IMR-90 (cell line): ENCODE measurements at regions not wholly inside any gene's neighbourhood (a gene's known extent, or its start where the extent isn't known, plus 50 kb on each side); places are given as distances from the start of the nearest gene placed in this dataset.

Experiments
- ATAC-seq: fragments of 200-7000 bp; cut with Tn5 transposase; 2 replicates; pipeline ENCODE4 v1.9.1; 2020; ENCODE audit warnings: low read depth, mild to moderate bottlenecking, moderate library complexity
- BruUV-seq: library from RNA; stranded (reverse); fragments of 400-500 nt; replicated peaks from 2 replicates; lab custom pipeline; 2021; lab: Mats Ljungman, UMichigan
- CTCF ChIA-PET: fragments of 300-600 bp; formaldehyde crosslinking; extraction: SDS; loops from one replicate; lab custom pipeline; 2021; ENCODE audit warnings: antibody characterized with exemption; lab: Yijun Ruan, JAX
- POLR2A ChIA-PET: fragments of 300-600 bp; sonication (Branson Sonifier 250); formaldehyde crosslinking; loops from one replicate; lab custom pipeline; 2022; ENCODE audit warnings: antibody characterized with exemption; ENCODE audit not compliant: unreplicated experiment; lab: Charles Lee
- DNase-seq: peaks from one replicate; pipeline ENCODE4 v3.0.0; 2013
- H2AFZ ChIP-seq: replicated peaks from 2 replicates; pipeline ENCODE3; 2013; ENCODE audit warnings: low read length, mild to moderate bottlenecking; ENCODE audit not compliant: poor library complexity
- H2AK5ac ChIP-seq: 2 replicates; pipeline ENCODE4 v1.6.1; 2013; ENCODE audit warnings: low read depth, low read length, inconsistent platforms
- H2AK9ac ChIP-seq: replicated peaks from 2 replicates; pipeline ENCODE3; 2013; ENCODE audit warnings: mild to moderate bottlenecking, low read depth, low read length, moderate library complexity; ENCODE audit not compliant: poor library complexity
- H2BK120ac ChIP-seq: 2 replicates; pipeline ENCODE4 v1.6.1; 2013; ENCODE audit warnings: low read depth, low read length, inconsistent platforms
- H2BK15ac ChIP-seq: 3 replicates; pipeline ENCODE4 v1.6.1; 2013; ENCODE audit warnings: low read depth, low read length, inconsistent platforms
- H2BK20ac ChIP-seq: 2 replicates; pipeline ENCODE4 v1.6.1; 2013; ENCODE audit warnings: low read depth, mild to moderate bottlenecking, inconsistent platforms, low read length, moderate library complexity
- H2BK5ac ChIP-seq: 2 replicates; pipeline ENCODE4 v1.6.1; 2013; ENCODE audit warnings: mild to moderate bottlenecking, low read depth, low read length, inconsistent platforms; ENCODE audit not compliant: poor library complexity, severe bottlenecking
- H3K14ac ChIP-seq: replicated peaks from 2 replicates; pipeline ENCODE4 v1.6.1; 2013; ENCODE audit warnings: low read depth, low read length, inconsistent platforms
- H3K18ac ChIP-seq: 2 replicates; pipeline ENCODE4 v1.6.1; 2013; ENCODE audit warnings: low read depth, low read length, control low read depth
- H3K23ac ChIP-seq: 2 replicates; pipeline ENCODE4 v1.6.1; 2013; ENCODE audit warnings: low read depth, low read length, inconsistent platforms
- H3K27ac ChIP-seq: 2 replicates; pipeline ENCODE4 v1.5.1; 2013; ENCODE audit warnings: mild to moderate bottlenecking, control low read depth, low read length; ENCODE audit not compliant: insufficient read depth
- H3K27me3 ChIP-seq: 2 replicates; pipeline ENCODE4 v1.6.1; 2013; ENCODE audit warnings: low read length; ENCODE audit not compliant: control insufficient read depth, insufficient read depth
- H3K36me3 ChIP-seq: 2 replicates; pipeline ENCODE4 v1.6.1; 2013; ENCODE audit warnings: low read length, mixed read lengths; ENCODE audit not compliant: control insufficient read depth, insufficient read depth
- H3K4ac ChIP-seq: 2 replicates; pipeline ENCODE4 v1.6.1; 2013; ENCODE audit warnings: low read depth, low read length, inconsistent platforms
- H3K4me1 ChIP-seq: 2 replicates; pipeline ENCODE4 v1.6.1; 2013; ENCODE audit warnings: low read length, mixed read lengths; ENCODE audit not compliant: control insufficient read depth, insufficient read depth
- H3K4me2 ChIP-seq: 2 replicates; pipeline ENCODE4 v1.6.1; 2013; ENCODE audit warnings: low read depth, mild to moderate bottlenecking, control low read depth, low read length, moderate library complexity
- H3K4me3 ChIP-seq: 2 replicates; pipeline ENCODE4 v1.5.1; 2013; ENCODE audit warnings: low read depth, mild to moderate bottlenecking, control low read depth, low read length, moderate library complexity; ENCODE audit not compliant: insufficient read depth
- H3K56ac ChIP-seq: 2 replicates; pipeline ENCODE4 v1.6.1; 2013; ENCODE audit warnings: low read length, inconsistent platforms; ENCODE audit not compliant: insufficient read depth; ENCODE audit errors: extremely low read depth
- H3K79me1 ChIP-seq, 2 experiments: 2 replicates each; pipeline ENCODE4 v1.6.1; 2013; ENCODE audit warnings: low read length in 2 of 2, inconsistent platforms in 1 of 2, low read depth in 1 of 2
- H3K9ac ChIP-seq: 2 replicates; pipeline ENCODE4 v1.6.1; 2013; ENCODE audit warnings: low read depth, low read length, control low read depth
- H3K9me1 ChIP-seq: 2 replicates; pipeline ENCODE4 v1.6.1; 2013; ENCODE audit warnings: low read length, inconsistent platforms; ENCODE audit not compliant: insufficient read depth
- H3K9me3 ChIP-seq: 2 replicates; pipeline ENCODE4 v1.6.1; 2013; ENCODE audit warnings: low read length; ENCODE audit not compliant: control insufficient read depth, insufficient read depth
- H4K20me1 ChIP-seq: 2 replicates; pipeline ENCODE4 v1.6.1; 2013; ENCODE audit warnings: low read length, inconsistent platforms; ENCODE audit not compliant: insufficient read depth
- H4K5ac ChIP-seq: 2 replicates; pipeline ENCODE4 v1.6.1; 2013; ENCODE audit warnings: mild to moderate bottlenecking, low read depth, low read length, control low read depth
- H4K8ac ChIP-seq, 2 experiments: 2 replicates each; pipeline ENCODE4 v1.6.1; 2013; ENCODE audit warnings: low read depth in 2 of 2, low read length in 2 of 2, control low read depth in 1 of 2, inconsistent platforms in 1 of 2
- H4K91ac ChIP-seq: 2 replicates; pipeline ENCODE4 v1.6.1; 2013; ENCODE audit warnings: low read depth, low read length, inconsistent platforms; ENCODE audit not compliant: insufficient read depth
- BHLHE40 ChIP-seq: fragments of 150-350 bp; IDR thresholded peaks from 2 replicates; pipeline ENCODE4 v1.6.1; 2016; ENCODE audit warnings: mild to moderate bottlenecking, low read depth, low read length
- CEBPB ChIP-seq: IDR thresholded peaks from 2 replicates; pipeline ENCODE4 v1.6.1; 2012; ENCODE audit warnings: low read depth, low read length, improper control_type of control experiment
- CHD1 ChIP-seq: IDR thresholded peaks from 2 replicates; pipeline ENCODE4 v1.6.1; 2012; ENCODE audit warnings: low read depth, low read length, improper control_type of control experiment
- MAFK ChIP-seq: IDR thresholded peaks from 2 replicates; pipeline ENCODE4 v1.6.1; 2012; ENCODE audit warnings: low read depth, low read length, improper control_type of control experiment
- MAZ ChIP-seq: IDR thresholded peaks from 2 replicates; pipeline ENCODE4 v1.6.1; 2012; ENCODE audit warnings: low read depth, mild to moderate bottlenecking, low read length, improper control_type of control experiment, moderate library complexity, borderline replicate concordance
- MXI1 ChIP-seq: IDR thresholded peaks from 2 replicates; pipeline ENCODE4 v1.6.1; 2012; ENCODE audit warnings: low read depth, mild to moderate bottlenecking, low read length, moderate library complexity, borderline replicate concordance
- POLR2A ChIP-seq: IDR thresholded peaks from 2 replicates; pipeline ENCODE4 v1.6.1; 2012; ENCODE audit warnings: mild to moderate bottlenecking, low read depth, low read length
- RAD21 ChIP-seq: IDR thresholded peaks from 2 replicates; pipeline ENCODE4 v1.6.1; 2012; ENCODE audit warnings: low read length, improper control_type of control experiment
- RCOR1 ChIP-seq: IDR thresholded peaks from 2 replicates; pipeline ENCODE4 v1.6.1; 2012; ENCODE audit warnings: mild to moderate bottlenecking, low read length, improper control_type of control experiment; ENCODE audit not compliant: insufficient replicate concordance
- RFX5 ChIP-seq: IDR thresholded peaks from 2 replicates; pipeline ENCODE4 v1.8.0; 2012; ENCODE audit warnings: low read depth, mild to moderate bottlenecking, low read length, moderate library complexity
- SMC3 ChIP-seq: fragments of 150-350 bp; IDR thresholded peaks from 2 replicates; pipeline ENCODE4 v1.6.1; 2016; ENCODE audit warnings: low read depth, mild to moderate bottlenecking, antibody characterized with exemption, low read length, moderate library complexity
- USF2 ChIP-seq: fragments of 150-350 bp; IDR thresholded peaks from 2 replicates; pipeline ENCODE4 v1.6.1; 2017; ENCODE audit warnings: mild to moderate bottlenecking, antibody characterized with exemption, low read length, low read depth
- WGBS, 2 experiments: methylation state at CpG; one replicate each; pipeline versions ENCODE4 v1.1.5 to v1.1.7; 2013; ENCODE audit warnings: missing lambda C conversion rate in 2 of 2; ENCODE audit not compliant: insufficient read length in 1 of 2; ENCODE audit errors: extremely low coverage in 2 of 2; 5-methylcytosine and 5-hydroxymethylcytosine counted together
- dilution Hi-C: fragments of 300-500 bp; cut with HindIII; formaldehyde crosslinking; loops from one replicate; pipeline ENCODE4 v1.14.3; 2018; ENCODE audit warnings: low sequenced_read_pairs; ENCODE audit not compliant: unreplicated experiment
- in situ Hi-C: fragments of 300-500 bp; cut with MboI; formaldehyde crosslinking; loops from 3 replicates; pipeline ENCODE4 v1.14.3; 2019; ENCODE audit warnings: low sequenced_read_pairs, inconsistent platforms, mixed read lengths
- intact Hi-C: fragments of 100-400 bp; cut with micrococcal nuclease; formaldehyde crosslinking; loops from 2 replicates; pipeline ENCODE4 v1.10.0; 2022
- TF ChIP-seq, protein P1 (sequence below): conservative IDR thresholded peaks from 2 replicates; pipeline ENCODE4 v1.5.1; 2012; ENCODE audit warnings: mild to moderate bottlenecking, low read depth, low read length, improper control_type of control experiment
- TF ChIP-seq, protein P2 (sequence below): fragments of 150-350 bp; IDR thresholded peaks from 2 replicates; pipeline ENCODE4 v1.6.1; 2016; ENCODE audit warnings: low read depth, mild to moderate bottlenecking, low read length, moderate library complexity, borderline replicate concordance

DNA sequence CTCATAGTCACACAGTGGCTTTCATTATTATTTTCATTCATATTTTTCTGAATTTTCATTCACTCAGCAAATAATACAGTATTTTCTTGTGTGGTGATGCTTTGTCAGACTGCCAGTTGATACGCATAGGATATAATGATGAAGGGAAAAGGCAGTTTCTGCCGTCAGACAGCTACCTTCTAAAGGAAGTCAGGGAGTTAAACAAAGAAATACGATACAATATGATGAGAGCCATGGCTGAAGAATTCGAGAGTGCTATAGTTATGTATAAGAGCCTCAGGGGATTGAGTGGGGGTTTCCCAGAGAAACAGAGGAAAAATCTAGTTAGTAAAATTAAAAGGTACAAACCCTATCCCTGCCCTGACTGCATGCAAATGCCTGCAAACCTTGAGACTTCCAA is 479.1 kb downstream of the OLFM4 start:
- no peak overlapping the region for H3K9ac ChIP-seq
- dilution Hi-C loops: no loop called here
- no peak overlapping the region for H4K91ac ChIP-seq
- H3K27me3 ChIP-seq: no peaks in the 10 kb centered on the region
- no peak overlapping the region for H3K4me3 ChIP-seq
- no peak for TF ChIP-seq RFX5
- no peak for TF ChIP-seq MAFK
- no peak for TF ChIP-seq BHLHE40
- TF ChIP-seq RAD21: no peak
- no peak for TF ChIP-seq CEBPB
- TF ChIP-seq, protein P1, sequence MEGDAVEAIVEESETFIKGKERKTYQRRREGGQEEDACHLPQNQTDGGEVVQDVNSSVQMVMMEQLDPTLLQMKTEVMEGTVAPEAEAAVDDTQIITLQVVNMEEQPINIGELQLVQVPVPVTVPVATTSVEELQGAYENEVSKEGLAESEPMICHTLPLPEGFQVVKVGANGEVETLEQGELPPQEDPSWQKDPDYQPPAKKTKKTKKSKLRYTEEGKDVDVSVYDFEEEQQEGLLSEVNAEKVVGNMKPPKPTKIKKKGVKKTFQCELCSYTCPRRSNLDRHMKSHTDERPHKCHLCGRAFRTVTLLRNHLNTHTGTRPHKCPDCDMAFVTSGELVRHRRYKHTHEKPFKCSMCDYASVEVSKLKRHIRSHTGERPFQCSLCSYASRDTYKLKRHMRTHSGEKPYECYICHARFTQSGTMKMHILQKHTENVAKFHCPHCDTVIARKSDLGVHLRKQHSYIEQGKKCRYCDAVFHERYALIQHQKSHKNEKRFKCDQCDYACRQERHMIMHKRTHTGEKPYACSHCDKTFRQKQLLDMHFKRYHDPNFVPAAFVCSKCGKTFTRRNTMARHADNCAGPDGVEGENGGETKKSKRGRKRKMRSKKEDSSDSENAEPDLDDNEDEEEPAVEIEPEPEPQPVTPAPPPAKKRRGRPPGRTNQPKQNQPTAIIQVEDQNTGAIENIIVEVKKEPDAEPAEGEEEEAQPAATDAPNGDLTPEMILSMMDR: no peak
- no peak for TF ChIP-seq POLR2A
- no peak for TF ChIP-seq RCOR1
- TF ChIP-seq CHD1: no peak
- TF ChIP-seq MXI1: no peak
- TF ChIP-seq, protein P2, sequence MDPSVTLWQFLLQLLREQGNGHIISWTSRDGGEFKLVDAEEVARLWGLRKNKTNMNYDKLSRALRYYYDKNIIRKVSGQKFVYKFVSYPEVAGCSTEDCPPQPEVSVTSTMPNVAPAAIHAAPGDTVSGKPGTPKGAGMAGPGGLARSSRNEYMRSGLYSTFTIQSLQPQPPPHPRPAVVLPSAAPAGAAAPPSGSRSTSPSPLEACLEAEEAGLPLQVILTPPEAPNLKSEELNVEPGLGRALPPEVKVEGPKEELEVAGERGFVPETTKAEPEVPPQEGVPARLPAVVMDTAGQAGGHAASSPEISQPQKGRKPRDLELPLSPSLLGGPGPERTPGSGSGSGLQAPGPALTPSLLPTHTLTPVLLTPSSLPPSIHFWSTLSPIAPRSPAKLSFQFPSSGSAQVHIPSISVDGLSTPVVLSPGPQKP: no peak
- TF ChIP-seq SMC3: no peak
- no peak for TF ChIP-seq USF2
- TF ChIP-seq MAZ: no peak
- no peaks in the 10 kb centered on the region for H3K36me3 ChIP-seq
- no peak overlapping the region for H2BK120ac ChIP-seq
- H3K14ac ChIP-seq: no peak overlapping the region
- H3K4me1 ChIP-seq: no peaks in the 10 kb centered on the region
- intact Hi-C loops: no loop called here
- ChIA-PET CTCF (no interaction called here), POLR2A (no interaction called here)
- H3K4ac ChIP-seq: no peak overlapping the region
- no peaks in the 10 kb centered on the region for H3K79me1 ChIP-seq
- no peak overlapping the region for H2AK5ac ChIP-seq
- H4K20me1 ChIP-seq: no peaks in the 10 kb centered on the region
- no peak overlapping the region for H2AK9ac ChIP-seq
- no TSS peak for BruUV-seq
- peaks cover 10% of the 10 kb centered on the region for H3K9me3 ChIP-seq
- no peaks in the 10 kb centered on the region for H3K9me1 ChIP-seq
- no peak overlapping the region for H4K5ac ChIP-seq
- H3K18ac ChIP-seq: no peak overlapping the region
- H4K8ac ChIP-seq: no peak overlapping the region
- 31% methylated on average over 2 of the region's 4 CpGs; no CpG with 5 or more reads in 1 of the 2 experiments for WGBS, 2 experiments
- no peak overlapping the region for H2AFZ ChIP-seq
- no peak overlapping the region for H2BK15ac ChIP-seq
- H2BK20ac ChIP-seq: no peak overlapping the region
- no peak overlapping the region for H3K23ac ChIP-seq
- no peak for DNase-seq
- no peak for ATAC-seq
- no peak overlapping the region for H3K27ac ChIP-seq
- no peak overlapping the region for H2BK5ac ChIP-seq
- H3K56ac ChIP-seq: no peak overlapping the region
- in situ Hi-C loops: no loop called here
- H3K4me2 ChIP-seq: no peak overlapping the region
